ENCODE measurements at regions not wholly inside any gene's neighbourhood (a gene's known extent, or its start where the extent isn't known, plus 50 kb on each side); places are given as distances from the start of the nearest gene placed in this dataset.

DNA sequence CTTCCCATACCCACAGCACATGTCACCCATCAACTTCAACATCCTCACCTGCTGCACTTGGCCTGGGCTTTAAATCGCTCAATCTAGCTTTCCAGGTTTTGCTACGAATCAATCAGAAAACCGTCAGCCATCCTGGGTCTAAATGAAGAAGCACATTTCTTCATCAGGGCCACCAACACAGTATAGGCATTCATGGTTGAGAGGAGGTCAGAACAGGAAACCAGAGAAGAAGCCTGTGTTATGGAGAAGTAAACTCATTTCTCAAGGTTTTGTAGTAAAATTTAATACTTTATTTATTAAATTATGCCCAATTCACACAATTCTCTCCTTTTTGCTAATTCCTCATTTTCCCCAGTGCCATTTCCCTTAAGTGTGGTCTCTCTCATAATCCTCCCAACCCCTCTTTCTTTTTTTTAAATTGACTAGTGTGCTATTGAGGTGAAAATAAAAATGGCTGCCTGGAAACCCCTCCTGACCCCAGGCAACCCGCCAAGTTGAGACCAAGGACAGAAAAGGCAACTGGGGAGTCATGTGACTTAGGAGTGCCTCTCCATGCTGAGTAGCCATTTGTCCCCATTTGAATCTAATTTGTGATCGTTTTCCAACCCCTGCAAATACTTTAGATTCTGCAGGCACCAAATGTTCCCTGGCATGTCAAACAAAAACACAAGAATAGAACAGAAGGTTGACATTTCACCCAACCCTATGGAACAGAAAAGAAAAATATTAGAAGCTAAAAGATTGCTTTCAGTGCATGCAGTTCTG, 181.1 kb upstream of the NAMPT start:
- H3K4me1 ChIP-seq = peaks cover 0 to 16% of the 10 kb centered on the region in 2 donors

DNA sequence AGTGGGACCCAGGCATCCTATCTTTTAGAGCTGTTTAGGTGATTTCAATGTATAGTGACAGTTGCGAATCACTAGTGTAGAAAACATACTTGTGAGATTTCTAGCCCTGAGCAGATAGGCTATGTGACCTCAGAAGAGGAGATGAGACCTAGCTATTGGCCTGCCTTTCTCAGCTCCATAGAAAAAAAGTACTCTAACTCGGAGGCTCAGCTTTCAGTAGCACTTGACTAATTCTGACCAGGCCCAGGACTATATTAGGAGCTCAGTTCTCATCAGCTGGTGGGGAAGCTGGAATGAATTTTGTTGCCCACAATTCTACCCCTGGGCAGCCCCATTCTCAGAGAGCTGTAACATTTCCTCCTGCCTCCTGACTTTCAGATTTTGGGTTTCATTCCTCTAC, 179.9 kb upstream of the NAMPT start:
- no peak for DNase-seq (ENCODE audit: low spot score)
- H3K4me3 ChIP-seq = no peak overlapping the region
- no peak overlapping the region for H3K27ac ChIP-seq
- TF ChIP-seq, protein P1, sequence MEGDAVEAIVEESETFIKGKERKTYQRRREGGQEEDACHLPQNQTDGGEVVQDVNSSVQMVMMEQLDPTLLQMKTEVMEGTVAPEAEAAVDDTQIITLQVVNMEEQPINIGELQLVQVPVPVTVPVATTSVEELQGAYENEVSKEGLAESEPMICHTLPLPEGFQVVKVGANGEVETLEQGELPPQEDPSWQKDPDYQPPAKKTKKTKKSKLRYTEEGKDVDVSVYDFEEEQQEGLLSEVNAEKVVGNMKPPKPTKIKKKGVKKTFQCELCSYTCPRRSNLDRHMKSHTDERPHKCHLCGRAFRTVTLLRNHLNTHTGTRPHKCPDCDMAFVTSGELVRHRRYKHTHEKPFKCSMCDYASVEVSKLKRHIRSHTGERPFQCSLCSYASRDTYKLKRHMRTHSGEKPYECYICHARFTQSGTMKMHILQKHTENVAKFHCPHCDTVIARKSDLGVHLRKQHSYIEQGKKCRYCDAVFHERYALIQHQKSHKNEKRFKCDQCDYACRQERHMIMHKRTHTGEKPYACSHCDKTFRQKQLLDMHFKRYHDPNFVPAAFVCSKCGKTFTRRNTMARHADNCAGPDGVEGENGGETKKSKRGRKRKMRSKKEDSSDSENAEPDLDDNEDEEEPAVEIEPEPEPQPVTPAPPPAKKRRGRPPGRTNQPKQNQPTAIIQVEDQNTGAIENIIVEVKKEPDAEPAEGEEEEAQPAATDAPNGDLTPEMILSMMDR (IDR thresholded peaks at IDR 0.05) = no peak
- no peaks in the 10 kb centered on the region for H3K36me3 ChIP-seq
- peaks cover 0 to 16% of the 10 kb centered on the region in 2 donors for H3K4me1 ChIP-seq
- H3K27me3 ChIP-seq = no peaks in the 10 kb centered on the region
- H3K9me3 ChIP-seq = no peaks in the 10 kb centered on the region

More for the DNA sequence above, 181.1 kb upstream of the NAMPT start:
- no peaks in the 10 kb centered on the region for H3K27me3 ChIP-seq
- H3K36me3 ChIP-seq = no peaks in the 10 kb centered on the region
- H3K4me3 ChIP-seq = no peak overlapping the region
- no peak overlapping the region for H3K27ac ChIP-seq
- TF ChIP-seq, protein P1 (IDR thresholded peaks at IDR 0.05) = no peak
- H3K9me3 ChIP-seq = no peaks in the 10 kb centered on the region
- no peak for DNase-seq (ENCODE audit: low spot score)

- no peak for DNase-seq (ENCODE audit: low spot score)
- TF ChIP-seq, protein P1 (IDR thresholded peaks at IDR 0.05) = no peak
- H3K36me3 ChIP-seq = no peaks in the 10 kb centered on the region
- no peak overlapping the region for H3K27ac ChIP-seq
- peaks cover 0 to 16% of the 10 kb centered on the region in 2 donors for H3K4me1 ChIP-seq
- no peak overlapping the region for H3K4me3 ChIP-seq
- H3K27me3 ChIP-seq = no peaks in the 10 kb centered on the region
- no peaks in the 10 kb centered on the region for H3K9me3 ChIP-seq
These were observed 179.2 kb upstream of the NAMPT start for GRCh38 chr7:106463851-106464611.

- no peaks in the 10 kb centered on the region for H3K36me3 ChIP-seq
- TF ChIP-seq, protein P1 (IDR thresholded peaks at IDR 0.05) = no peak
- no peaks in the 10 kb centered on the region for H3K27me3 ChIP-seq
- no peak overlapping the region for H3K4me3 ChIP-seq
- DNase-seq (ENCODE audit: low spot score) = no peak
- H3K27ac ChIP-seq = no peak overlapping the region
- peaks cover 0 to 16% of the 10 kb centered on the region in 2 donors for H3K4me1 ChIP-seq
- no peaks in the 10 kb centered on the region for H3K9me3 ChIP-seq
These were observed 178.2 kb upstream of the NAMPT start for GRCh38 chr7:106462914-106463482.

DNA sequence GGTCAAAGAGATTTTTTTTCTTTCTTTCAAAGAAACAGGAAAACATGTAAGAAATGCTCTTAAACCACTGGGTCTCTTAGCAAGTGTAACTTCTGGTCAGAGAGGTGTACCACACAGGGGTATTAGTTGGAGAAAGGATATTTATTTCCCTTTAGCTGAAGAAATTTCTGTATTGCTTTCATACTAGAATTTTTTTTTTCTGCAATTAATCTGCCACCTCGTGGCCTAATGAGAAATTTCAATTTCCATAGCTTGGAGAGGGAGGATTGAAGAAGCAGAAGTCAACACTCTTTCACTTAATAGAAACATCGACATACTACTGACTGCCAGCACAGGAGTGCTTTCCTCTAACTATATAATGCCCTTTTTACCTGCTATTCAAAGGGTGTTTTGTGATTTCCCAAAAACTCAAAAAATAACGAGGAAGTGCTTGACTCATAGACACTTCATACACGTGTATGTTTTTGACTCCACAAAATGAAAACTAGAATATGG, 177.6 kb upstream of the NAMPT start:
- DNase-seq (ENCODE audit: low spot score) = no peak
- TF ChIP-seq, protein P1 (IDR thresholded peaks at IDR 0.05) = peak; percentile 51 to 77
- Histone ChIP-seq H3K4me3 (no peak overlapping the region), H3K36me3 (no peaks in the 10 kb centered on the region), H3K27ac (no peak overlapping the region), H3K4me1 (peaks cover 0 to 16% of the 10 kb centered on the region in 2 donors), H3K9me3 (no peaks in the 10 kb centered on the region), H3K27me3 (no peaks in the 10 kb centered on the region)
